WTC11 (cell line): ENCODE measurements at regions not wholly inside any gene's neighbourhood (a gene's known extent, or its start where the extent isn't known, plus 50 kb on each side); places are given as distances from the start of the nearest gene placed in this dataset.

Source experiments
- ESRRA ChIP-seq: sonication (generic); formaldehyde crosslinking; IDR thresholded peaks from 2 replicates; pipeline ENCODE4 v1.8.1; 2022; ENCODE audit warnings: mild to moderate bottlenecking, missing genetic modification reagents, borderline replicate concordance
- GRHL2 ChIP-seq: fragments of 250-450 bp; sonication (Bioruptor Pico); IDR thresholded peaks from 2 replicates; pipeline ENCODE4 v1.8.0; 2022; ENCODE audit warnings: mild to moderate bottlenecking, moderate library complexity; ENCODE audit not compliant: insufficient replicate concordance, severe bottlenecking
- GTF2I ChIP-seq: fragments of 250-450 bp; sonication (Bioruptor Pico); conservative IDR thresholded peaks from 2 replicates; pipeline ENCODE4 v1.4.0; 2021; ENCODE audit warnings: mild to moderate bottlenecking
- NR1H2 ChIP-seq: sonication (generic); formaldehyde crosslinking; IDR thresholded peaks from 2 replicates; pipeline ENCODE4 v1.9.0; 2021; ENCODE audit warnings: mild to moderate bottlenecking, moderate library complexity, missing genetic modification reagents
- TEAD4 ChIP-seq: sonication (generic); formaldehyde crosslinking; IDR thresholded peaks from 2 replicates; pipeline ENCODE4 v1.8.0; 2022; ENCODE audit warnings: mild to moderate bottlenecking, missing genetic modification reagents
- TP53 ChIP-seq: sonication (generic); formaldehyde crosslinking; IDR thresholded peaks from 2 replicates; pipeline ENCODE4 v1.8.1; 2023; ENCODE audit warnings: mild to moderate bottlenecking, missing genetic modification reagents
- TF ChIP-seq, protein P1 (sequence below): fragments of 200-600 bp; IDR thresholded peaks from 2 replicates; pipeline ENCODE4 v1.8.0; 2022; ENCODE audit warnings: antibody characterized with exemption
- TF ChIP-seq, protein P2 (sequence below): sonication (generic); formaldehyde crosslinking; IDR thresholded peaks from 2 replicates; pipeline ENCODE4 v1.8.0; 2022; ENCODE audit warnings: mild to moderate bottlenecking, missing genetic modification reagents
- TF ChIP-seq, protein P3 (sequence below): sonication (generic); formaldehyde crosslinking; IDR thresholded peaks from 2 replicates; pipeline ENCODE4 v1.8.1; 2023; ENCODE audit warnings: mild to moderate bottlenecking, missing genetic modification reagents
- TF ChIP-seq, protein P4 (sequence below): sonication (generic); formaldehyde crosslinking; IDR thresholded peaks from 2 replicates; pipeline ENCODE4 v1.8.0; 2022; ENCODE audit warnings: mild to moderate bottlenecking, missing genetic modification reagents

DNA sequence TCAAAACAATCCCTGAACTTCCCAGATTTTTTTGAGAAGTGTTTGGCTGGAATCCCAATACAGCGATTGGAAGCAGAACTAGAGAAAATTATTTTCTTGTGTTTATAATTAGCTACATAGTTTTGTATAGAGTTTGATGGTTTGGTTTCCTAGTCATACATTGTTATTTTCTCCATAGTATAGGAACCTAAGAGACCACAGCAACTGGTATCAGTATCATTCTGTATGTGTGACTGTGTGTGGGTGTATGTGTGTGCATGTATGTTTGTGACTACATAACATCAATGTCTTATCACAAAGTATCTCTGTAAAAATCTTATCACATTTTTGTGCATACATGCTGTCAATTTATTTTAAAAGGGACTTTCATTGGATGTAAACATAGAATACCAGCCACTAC is 780.5 kb downstream of the MRPL39 start:
- TF ChIP-seq GTF2I (CRISPR knock-in tag) (no peak), GRHL2 (CRISPR knock-in tag) (no peak), TP53 (no peak), NR1H2 (CRISPR knock-in tag) (no peak), TEAD4 (no peak), ESRRA (no peak)
- TF ChIP-seq, protein P1, sequence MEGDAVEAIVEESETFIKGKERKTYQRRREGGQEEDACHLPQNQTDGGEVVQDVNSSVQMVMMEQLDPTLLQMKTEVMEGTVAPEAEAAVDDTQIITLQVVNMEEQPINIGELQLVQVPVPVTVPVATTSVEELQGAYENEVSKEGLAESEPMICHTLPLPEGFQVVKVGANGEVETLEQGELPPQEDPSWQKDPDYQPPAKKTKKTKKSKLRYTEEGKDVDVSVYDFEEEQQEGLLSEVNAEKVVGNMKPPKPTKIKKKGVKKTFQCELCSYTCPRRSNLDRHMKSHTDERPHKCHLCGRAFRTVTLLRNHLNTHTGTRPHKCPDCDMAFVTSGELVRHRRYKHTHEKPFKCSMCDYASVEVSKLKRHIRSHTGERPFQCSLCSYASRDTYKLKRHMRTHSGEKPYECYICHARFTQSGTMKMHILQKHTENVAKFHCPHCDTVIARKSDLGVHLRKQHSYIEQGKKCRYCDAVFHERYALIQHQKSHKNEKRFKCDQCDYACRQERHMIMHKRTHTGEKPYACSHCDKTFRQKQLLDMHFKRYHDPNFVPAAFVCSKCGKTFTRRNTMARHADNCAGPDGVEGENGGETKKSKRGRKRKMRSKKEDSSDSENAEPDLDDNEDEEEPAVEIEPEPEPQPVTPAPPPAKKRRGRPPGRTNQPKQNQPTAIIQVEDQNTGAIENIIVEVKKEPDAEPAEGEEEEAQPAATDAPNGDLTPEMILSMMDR = no peak
- TF ChIP-seq, protein P2, sequence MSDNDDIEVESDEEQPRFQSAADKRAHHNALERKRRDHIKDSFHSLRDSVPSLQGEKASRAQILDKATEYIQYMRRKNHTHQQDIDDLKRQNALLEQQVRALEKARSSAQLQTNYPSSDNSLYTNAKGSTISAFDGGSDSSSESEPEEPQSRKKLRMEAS (CRISPR knock-in tag) = no peak
- TF ChIP-seq, protein P3, sequence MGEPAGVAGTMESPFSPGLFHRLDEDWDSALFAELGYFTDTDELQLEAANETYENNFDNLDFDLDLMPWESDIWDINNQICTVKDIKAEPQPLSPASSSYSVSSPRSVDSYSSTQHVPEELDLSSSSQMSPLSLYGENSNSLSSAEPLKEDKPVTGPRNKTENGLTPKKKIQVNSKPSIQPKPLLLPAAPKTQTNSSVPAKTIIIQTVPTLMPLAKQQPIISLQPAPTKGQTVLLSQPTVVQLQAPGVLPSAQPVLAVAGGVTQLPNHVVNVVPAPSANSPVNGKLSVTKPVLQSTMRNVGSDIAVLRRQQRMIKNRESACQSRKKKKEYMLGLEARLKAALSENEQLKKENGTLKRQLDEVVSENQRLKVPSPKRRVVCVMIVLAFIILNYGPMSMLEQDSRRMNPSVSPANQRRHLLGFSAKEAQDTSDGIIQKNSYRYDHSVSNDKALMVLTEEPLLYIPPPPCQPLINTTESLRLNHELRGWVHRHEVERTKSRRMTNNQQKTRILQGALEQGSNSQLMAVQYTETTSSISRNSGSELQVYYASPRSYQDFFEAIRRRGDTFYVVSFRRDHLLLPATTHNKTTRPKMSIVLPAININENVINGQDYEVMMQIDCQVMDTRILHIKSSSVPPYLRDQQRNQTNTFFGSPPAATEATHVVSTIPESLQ (CRISPR knock-in tag) = no peak
- TF ChIP-seq, protein P4, sequence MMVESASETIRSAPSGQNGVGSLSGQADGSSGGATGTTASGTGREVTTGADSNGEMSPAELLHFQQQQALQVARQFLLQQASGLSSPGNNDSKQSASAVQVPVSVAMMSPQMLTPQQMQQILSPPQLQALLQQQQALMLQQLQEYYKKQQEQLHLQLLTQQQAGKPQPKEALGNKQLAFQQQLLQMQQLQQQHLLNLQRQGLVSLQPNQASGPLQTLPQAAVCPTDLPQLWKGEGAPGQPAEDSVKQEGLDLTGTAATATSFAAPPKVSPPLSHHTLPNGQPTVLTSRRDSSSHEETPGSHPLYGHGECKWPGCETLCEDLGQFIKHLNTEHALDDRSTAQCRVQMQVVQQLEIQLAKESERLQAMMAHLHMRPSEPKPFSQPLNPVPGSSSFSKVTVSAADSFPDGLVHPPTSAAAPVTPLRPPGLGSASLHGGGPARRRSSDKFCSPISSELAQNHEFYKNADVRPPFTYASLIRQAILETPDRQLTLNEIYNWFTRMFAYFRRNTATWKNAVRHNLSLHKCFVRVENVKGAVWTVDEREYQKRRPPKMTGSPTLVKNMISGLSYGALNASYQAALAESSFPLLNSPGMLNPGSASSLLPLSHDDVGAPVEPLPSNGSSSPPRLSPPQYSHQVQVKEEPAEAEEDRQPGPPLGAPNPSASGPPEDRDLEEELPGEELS (CRISPR knock-in tag) = no peak
